CD4-positive, alpha-beta T cell treated with Interleukin-12 subunit alpha and Interleukin-12 subunit beta, for 1 hour (primary cell): ENCODE measurements at regions not wholly inside any gene's neighbourhood (a gene's known extent, or its start where the extent isn't known, plus 50 kb on each side); places are given as distances from the start of the nearest gene placed in this dataset.
"Not testable (repeated sequence)": the region's sequence is repeated elsewhere in the genome, so short reads cannot be mapped to it uniquely, and the experiment has no call there.

Source experiments
- DNase-seq: peaks from one replicate; pipeline ENCODE4 v3.0.0-alpha.2; 2020

DNA sequence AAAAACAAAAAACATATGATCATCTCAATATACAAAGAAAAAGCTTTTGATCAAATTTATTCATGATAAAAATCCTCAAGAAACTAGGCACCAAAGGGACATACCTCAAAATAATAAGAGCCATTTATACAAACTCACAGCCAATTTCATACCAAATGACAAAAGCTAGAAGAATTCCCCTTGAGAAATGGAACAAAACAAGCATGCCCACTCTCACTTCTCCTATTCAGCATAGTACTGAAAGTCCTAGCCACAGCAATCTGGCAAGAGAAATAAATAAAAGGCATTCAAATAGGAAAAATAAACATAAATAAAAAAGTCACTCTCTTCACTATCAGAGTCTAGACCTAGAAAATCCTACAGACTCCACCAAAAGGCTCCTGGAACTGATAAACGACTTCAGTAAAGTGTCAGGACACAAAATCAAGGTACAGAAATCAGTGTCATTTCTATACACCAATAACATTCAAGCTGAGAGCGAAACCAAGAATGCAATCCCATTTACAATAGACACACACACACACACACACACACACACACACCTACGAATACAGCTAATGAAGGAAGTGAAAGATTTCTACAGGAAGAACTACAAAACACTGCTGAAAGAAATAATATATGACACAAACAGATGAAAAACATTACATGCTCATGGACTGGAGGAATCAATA lies 1486.2 kb upstream of the SEL1L start:
- DNase-seq, result no peak

DNA sequence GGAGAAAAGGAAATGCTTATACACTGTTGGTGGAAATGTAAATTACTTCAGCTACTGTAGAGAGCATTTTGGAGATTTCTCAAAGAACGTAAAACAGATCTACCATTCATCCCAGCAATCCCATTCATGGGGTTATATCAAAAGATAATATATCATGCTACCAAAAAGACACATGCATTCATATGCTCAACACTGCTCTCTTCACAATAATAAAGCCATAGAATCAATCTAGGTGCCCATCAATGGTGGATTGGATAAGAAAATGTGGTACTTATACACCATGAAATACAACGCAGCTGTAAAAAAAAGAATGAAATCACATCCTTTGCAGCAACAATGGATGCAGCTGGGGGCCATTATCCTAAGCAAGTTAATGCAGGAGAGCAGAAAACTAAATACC lies 1487.7 kb upstream of the SEL1L start:
- no peak for DNase-seq

GRCh38 chr14:83023369-83023768 lies 1489.7 kb upstream of the SEL1L start:
- DNase-seq, result no peak

GRCh38 chr14:83041224-83041623 lies 1507.6 kb upstream of the SEL1L start:
- no peak for DNase-seq

DNA sequence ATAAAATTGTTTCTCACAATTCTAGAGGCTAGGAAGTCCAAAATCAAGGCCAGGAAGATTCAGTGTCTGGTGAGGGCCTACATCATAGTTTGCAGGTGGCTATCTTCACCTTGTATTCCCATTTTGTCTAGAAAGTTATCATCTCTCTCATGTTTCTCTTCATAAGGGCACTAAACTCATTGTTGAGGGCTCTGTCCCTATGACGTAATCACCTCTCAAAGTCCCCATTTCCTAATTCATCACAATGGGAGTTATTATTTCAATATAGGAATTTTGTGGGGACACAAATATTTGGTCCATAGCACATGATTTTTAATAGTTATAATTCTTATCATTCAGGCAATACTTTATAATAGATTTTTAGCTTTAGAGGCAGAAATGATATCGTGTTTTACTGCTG lies 1509.2 kb upstream of the SEL1L start:
- no peak for DNase-seq

DNA sequence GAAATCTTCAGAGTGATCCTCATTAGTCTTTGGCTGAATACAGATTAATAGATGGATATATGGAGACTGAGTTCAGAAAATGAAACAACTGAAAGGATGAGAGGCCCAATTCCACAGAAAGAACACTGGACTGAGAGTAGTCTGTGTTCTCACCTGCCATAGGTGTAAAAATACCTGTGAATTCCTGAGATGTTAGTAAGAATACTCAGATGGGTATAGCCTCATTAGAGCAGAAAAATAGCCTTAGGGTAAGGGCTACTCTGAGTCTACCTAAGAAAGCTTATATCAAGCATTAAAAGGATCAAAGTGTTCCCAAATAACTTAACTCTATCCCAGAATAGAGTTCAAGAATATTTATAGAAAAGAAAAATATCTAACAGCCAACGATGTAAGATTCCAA lies 1510.3 kb upstream of the SEL1L start:
- no peak for DNase-seq

DNA sequence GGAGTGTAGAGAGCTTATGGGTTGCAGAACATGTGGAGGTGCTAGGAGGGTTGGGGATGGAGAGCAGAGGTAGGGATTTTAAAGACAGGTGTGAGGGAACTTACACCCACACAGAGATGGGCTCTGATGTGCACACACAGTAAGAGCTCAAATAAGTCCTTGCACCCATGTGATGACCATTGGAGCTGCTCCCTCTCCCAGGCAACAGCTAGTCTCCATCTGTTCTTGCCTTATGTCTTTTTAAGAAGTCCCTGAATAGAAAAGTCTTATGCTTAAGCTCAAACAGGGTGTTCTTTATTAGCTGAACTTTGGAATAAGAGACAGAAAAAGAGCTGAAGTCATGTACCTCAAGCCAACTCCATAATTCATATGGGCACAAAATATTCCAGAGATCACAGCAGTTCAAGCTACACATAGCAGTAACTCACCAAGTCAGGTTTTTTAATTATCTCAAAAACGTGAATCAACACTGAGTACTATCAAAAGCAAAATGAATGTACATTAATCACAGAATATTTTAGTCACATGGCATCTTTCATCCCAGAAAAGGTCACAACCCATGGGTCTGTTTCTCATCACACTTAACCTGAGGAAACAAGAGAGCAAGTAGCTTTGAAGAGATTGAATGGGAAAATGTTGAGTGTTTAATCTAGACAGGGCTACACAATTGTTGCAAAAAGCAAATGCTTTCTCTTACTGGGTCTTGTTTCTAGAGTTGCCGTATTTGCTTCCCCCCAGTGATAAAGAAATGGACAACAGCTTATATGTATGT lies 1513.6 kb upstream of the SEL1L start:
- no peak for DNase-seq

DNA sequence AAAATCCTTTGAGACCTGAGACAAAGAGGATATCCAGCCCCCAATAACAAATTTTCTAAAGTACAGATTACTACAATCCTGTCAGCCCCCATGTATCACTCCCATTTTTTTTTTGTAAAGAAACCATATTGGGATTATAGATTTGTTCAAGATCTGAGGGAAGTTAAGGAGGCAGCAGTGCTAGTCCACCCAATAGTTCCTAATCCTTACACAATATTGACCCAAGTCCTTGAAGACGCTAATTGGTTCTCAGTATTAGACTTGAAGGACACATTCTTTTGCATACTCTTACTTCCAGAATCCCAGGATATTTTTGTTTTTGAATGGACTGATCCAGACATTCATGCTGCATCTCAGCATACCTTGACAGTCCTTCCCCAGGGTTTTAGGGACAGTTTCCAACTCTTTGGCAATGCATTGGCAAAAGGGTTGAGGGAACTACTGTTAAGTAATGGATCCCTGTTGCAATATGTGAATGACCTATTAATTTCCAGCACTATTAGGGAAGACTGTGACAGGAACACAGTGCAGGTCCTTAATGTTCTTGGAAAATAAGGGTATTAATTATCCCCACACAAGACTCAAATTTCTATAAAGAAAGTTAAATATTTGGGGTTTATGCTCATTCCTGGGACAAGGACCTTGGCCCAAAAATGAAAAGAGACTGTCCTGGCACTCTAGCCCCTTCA lies 1519.5 kb upstream of the SEL1L start:
- DNase-seq, result no peak

GRCh38 chr14:83058068-83058467 lies 1524.4 kb upstream of the SEL1L start:
- no peak for DNase-seq

- no peak for DNase-seq
These were observed 1538.3 kb upstream of the SEL1L start for GRCh38 chr14:83071888-83072501.

DNA sequence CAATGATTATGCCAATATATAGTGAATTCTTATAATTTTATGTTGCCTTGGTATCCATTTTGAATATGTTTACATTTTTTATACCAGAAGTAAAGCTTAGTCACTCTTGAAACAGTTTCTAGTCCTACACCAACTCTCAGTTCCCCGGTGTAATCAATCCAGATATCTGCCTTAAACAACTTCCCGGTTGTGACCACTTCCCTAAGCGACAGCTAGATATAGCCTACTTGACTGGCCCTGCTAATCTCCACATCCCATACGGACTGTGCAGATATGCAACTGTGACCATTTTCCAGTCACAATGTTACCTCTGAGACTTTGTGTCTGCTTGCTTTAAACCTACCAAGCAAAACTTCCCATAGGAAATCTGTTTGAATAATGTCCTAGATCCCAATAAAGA lies 1551.5 kb upstream of the SEL1L start:
- no peak for DNase-seq

GRCh38 chr14:83085725-83086124 lies 1552.1 kb upstream of the SEL1L start:
- no peak for DNase-seq

DNA sequence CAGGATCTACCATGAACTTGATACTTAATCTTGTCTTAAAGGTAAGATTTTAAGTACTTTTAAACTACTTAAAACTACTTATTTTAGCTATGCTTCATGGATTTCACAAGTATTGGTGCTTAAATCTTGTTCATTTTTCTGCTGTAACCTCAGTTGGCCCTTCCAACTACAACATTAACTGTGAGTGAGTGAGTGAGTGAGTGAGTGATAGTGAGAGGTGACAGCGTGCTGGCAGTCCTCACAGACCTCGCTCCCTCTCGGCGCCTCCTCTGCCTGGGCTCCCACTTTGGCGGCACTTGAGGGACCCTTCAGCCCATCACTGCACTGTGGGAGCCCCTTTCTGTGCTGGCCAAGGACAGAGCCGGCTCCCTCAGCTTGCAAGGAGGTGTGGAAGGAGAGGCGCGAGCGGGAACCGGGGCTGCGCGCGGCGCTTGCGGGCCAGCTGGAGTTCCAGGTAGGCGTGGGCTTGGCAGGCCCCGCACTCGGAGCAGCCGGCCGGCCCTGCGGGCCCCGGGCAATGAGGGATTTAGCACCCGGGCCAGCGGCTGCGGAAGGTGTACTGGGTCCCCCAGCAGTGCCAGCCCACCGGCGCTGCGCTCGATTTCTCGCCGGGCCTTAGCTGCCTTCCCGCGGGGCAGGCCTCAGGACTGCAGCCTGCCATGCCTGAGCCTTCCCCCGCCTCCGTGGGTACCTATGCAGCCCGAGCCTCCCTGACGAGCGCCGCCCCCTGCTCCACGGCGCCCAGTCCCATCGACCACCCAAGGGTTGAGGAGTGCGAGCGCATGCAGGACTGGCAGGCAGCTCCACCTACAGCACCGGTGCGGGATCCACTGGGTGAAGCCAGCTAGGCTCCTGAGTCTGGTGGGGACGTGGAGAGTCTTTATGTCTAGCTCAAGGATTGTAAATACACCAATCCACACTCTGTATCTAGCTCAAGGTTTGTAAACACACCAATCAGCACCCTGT lies 1558.6 kb upstream of the SEL1L start:
- not testable (repeated sequence) for DNase-seq

- DNase-seq, result no peak
These were observed 1562.4 kb upstream of the SEL1L start for GRCh38 chr14:83096092-83096491.

DNA sequence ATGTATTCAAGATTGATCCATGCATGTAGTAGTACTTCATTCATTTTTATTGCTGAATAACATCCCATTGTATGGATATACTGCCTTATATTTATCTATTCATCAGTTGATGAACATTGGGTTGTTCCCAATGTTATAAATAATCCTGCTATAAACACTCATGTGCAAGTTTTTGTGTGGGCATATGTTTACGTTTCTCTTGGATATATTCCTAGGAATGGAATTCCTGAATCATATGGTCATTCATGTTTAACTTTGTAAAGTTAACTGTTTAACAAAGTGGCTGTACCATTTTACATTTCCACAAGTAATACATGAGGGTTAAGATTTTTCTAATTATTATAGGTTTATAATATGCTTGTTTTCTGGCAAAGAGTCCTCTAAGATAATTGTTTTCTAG lies 1568.2 kb upstream of the SEL1L start:
- no peak for DNase-seq

- no peak for DNase-seq
These were observed 1584.4 kb upstream of the SEL1L start for GRCh38 chr14:83118029-83118428.

DNA sequence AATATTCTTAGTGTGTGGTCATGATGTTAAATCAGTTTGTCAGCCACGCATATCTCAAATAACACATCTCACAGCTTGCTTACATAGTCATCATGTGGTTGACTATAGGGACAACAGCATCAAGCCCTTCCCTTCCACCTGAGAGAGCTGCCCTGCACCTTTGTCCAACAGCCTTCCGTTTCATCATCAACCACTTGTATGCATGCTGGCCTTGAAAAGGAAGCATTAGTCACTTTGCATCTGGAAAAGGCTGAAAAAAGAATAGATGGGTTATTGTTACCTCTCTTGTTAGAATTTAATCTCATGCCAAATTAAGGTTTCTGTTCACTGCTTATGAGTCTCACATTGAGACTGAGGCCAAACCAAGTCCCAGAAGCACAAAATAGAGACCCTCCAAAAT lies 1586.5 kb upstream of the SEL1L start:
- no peak for DNase-seq

- DNase-seq, result no peak
These were observed 1592.4 kb upstream of the SEL1L start for GRCh38 chr14:83126076-83126475.

DNA sequence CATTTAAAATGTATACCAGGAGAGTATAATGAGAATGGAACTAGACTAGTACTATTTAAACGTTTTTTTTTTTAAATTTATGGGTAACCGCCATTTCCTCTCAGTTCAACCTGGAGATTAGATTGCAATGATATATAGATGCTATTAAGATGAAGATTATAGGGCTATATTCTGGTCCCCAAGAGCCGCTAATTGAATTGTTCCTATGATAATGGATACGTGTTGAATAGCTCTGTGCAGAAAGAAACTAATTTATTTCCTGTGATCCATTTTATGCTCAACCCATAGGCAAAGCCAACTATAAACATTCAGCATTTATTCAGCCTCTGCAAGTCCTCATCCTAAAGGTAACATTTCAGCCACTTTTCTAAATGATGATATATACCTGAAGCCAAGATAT lies 1595.1 kb upstream of the SEL1L start:
- DNase-seq, result no peak

DNA sequence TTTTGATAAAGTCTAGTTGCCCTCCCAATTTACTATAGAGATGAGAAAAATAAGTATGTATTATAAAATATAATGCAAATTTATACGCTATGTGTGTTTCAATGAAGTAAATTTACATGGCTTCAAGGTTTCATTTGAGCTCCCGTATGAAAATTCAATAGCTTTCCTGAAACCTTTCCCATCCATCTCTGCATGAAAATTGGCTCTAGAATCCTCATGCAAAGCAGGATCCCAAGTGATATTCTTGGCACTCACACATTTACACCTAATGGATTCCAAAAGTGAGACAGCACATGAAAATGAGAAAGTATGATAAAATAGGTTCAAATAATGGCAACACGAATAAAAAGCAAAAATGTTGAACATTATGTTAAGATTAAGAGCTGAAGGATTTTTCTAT lies 1595.8 kb upstream of the SEL1L start:
- DNase-seq, result no peak

DNA sequence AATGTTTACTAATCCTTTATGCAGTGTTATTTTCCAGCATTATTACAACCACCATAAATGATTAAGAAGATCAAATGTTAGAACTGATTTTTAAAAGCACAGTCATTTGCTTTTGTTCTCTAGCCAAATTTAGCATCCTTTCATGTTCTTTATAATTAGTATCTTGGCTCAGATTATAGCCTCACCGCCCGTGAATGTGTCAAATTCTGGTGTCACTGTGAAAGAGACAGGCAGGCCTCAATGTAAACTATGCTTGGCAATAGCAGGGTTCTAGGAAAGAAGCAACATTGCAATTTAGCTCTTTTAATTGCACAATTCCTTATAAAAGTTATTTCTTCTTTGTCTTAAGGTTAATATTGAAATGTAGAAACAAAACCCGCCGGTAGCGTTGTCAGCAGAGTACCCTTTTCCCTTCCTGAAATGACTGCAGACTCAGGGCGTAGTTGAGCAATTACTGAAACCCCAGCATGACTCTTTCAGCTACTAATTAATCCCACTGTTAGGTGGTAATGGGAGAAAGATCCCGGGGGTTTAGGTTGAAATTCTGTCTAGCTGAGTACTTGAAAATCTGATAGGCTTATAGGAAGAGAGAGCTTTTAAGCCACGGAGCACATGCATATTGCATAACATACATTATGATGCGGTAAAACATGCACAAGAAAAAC lies 1600.5 kb upstream of the SEL1L start:
- no peak for DNase-seq

DNA sequence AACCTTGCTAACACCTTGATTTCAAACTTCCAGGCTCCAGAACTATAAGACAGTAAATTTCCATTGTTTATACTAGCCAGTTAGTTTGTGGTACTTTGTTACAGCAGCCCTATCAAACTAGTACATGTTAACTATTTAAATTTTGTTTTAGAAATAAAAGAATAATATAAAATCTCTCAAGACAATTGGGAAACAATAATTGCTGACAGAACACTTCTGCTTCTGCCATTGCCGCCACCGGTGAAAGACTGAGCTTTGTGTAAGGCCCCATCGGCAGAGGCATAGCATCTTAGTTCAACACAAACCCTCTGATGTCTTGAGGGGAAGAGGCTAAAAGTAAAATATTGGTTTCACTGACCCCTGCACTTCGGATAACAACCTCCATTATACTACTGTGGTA lies 1607.1 kb upstream of the SEL1L start:
- no peak for DNase-seq
